ENCODE measurements at regions not wholly inside any gene's neighbourhood (a gene's known extent, or its start where the extent isn't known, plus 50 kb on each side); places are given as distances from the start of the nearest gene placed in this dataset.

GRCh38 chr13:31930490-31930889 is 101.1 kb upstream of the FRY start:
- no peak for DNase-seq

DNA sequence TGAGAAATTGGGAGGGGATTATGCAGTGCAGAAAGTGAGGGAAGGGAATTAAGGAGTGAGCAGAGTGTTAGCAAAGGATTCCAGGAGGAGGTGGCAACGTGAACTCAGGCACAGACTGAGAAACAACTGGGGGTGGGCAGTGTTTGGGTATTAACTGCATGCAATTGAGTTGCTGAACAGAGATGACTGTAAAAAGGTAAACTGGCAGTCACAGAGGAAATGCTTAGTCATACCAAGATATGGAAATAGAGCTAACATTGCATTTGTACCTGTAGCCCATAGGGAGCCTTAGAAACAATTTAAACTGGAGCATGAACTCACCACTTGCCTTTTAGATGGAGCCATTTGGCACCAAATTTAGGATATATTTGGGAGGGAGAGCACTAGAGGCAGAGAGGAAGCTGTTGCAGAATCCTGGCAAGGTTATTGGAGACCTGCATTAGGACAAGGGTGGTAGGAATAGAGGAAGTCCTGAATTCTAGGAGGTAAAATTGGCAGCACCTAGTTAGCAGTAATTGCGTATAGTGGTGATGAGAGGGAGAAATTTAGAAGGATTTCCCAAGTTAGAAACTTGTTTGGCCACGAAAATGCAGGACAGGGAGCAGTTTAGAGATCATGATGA is 100.6 kb upstream of the FRY start:
- DNase-seq = peak; percentile 45

GRCh38 chr13:31937436-31937835 is 94.1 kb upstream of the FRY start:
- no peak for DNase-seq

DNA sequence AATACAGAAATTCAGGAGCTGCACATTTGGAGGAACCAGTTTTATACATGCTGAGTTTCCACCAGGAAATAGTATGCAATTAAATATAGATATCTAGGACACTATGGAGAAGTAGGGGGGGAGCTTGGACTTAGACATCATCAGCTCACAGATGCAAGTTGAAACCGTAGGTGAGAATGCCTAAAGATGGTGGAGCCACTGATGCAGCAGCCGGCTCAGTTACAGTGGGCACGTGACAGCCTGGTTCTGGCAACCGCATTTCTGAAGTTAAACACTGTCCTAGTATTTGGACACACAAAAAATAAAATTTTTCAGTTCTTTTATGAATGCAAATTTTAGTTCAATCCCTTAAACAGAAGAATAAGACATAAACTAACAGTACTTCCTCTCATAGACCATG is 91.5 kb upstream of the FRY start:
- DNase-seq = no peak

DNA sequence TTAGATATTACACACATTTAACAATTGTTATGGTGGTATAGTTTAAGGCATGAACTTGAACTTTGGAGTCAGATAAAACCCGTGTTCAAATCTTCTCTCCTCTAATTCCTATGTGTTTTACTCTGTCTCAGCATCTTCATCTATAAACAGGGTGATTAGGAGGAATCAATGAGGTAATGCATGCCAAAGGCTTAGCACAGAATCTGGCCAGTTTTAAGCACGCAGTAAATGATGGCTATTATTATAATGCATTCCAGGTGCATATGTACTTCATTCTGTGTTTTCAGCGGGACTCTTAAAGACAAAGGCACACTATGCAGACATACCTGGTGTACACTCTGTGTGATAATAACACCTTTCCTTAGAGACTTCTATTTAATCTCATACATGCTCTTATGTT is 88.0 kb upstream of the FRY start:
- DNase-seq = no peak

- DNase-seq = no peak
Observed at GRCh38 chr13:31944262-31945160, 87.1 kb upstream of the FRY start.

DNA sequence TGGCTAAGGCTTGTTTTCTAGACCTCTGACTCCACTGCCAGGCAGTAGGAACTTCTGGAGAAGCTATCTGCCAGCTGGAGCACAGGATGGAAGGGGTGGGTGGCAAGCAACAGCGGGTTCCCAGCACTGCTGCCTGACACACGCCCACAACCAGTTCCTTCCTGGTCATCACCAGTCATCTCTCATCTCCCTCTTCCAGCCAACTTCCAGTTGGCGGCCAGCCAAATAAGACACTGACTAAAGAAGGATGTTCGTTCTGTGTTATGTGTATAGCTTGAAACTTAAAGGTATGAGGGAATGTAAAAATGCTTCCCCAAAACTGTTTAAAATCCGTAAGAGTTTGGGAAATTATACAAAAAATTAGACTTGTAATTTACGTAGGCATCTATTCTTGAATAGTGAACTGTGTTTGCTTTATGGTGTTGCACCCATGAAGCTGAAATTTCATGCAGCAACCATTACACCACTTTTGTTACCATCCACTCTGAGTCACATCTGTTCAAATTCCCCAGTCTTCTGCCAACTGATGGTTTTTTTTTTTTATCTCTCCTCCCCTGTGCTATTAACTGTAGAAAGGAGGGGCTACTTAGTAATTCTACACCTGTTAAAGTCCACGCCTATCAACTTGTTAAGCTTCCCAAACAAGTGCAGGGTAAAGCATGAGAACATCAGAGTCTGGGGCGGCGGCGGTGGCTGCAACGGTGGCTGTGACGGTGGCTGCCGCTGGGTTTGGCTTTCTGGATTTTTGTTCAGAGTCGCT is 86.2 kb upstream of the FRY start:
- peak; percentile 38 for DNase-seq

DNA sequence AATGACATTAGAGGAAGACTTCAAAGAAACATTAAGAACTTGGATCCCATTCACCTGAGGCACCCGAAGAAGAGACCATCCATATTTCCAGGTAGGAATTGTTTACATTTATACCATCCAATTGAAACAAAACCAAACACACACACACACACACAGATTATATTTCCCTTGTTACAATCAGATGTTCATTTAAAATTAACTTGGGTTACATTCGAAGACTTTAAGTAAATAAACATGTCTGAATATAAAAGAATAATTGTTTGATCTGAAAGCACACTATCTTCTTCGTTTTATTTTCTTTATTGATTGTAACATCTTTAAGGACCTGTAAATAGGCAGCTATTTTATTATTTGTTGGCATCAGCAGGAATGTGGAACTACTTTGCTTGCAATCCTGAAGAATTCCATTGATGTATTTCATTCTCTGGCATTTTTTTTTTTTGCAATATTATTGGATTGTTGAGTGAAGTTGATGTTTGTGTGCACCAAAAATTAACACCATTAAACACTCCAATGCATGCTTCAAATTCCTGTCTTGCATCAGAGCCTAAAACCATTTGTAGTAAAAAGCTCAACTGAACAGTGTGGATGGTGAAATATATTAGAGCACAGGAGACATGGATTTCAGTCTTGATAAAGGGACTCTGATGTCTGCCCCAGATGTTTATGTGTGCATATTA is 85.3 kb upstream of the FRY start:
- no peak for DNase-seq

GRCh38 chr13:31947105-31947504 is 84.5 kb upstream of the FRY start:
- DNase-seq = no peak

- no peak for DNase-seq
Observed at GRCh38 chr13:31947506-31947905, 84.1 kb upstream of the FRY start.

- DNase-seq = peak; percentile 58
Observed at GRCh38 chr13:31949486-31949885, 82.1 kb upstream of the FRY start.

DNA sequence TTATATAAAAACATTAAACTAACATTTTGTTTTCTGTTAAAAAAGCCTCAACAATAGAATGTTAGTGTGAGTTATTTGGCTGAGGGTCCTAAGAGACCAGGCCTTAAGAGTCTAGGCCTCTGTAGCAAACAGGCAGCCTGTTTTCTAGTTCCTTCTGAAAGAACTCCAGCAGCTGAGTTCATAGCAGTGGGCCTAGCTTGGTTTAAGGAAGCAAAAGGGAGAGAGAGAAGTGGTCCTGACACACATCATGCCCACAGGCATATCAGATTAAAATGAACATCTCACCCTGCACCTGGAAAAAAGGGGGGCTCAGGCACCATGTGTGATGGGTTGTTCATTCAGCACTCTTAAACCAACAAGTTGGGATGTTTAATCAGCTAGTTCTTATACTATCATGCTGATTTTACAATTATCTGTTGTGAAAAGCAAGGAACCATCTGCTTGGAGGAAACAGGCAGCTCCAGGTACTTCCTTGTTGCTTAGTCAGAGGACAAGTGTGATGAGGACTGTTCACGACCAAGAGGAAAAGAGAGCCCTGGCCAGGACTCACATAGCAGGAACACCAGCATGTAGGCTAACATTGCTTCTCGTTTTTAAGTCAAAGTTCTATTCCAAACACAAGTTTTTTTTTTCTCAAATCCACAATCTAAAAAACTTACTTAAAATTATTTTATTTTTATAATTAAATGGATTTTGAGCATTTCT is 81.3 kb upstream of the FRY start:
- no peak for DNase-seq

GRCh38 chr13:31951215-31951678 is 80.3 kb upstream of the FRY start:
- DNase-seq = peak; percentile 78

DNA sequence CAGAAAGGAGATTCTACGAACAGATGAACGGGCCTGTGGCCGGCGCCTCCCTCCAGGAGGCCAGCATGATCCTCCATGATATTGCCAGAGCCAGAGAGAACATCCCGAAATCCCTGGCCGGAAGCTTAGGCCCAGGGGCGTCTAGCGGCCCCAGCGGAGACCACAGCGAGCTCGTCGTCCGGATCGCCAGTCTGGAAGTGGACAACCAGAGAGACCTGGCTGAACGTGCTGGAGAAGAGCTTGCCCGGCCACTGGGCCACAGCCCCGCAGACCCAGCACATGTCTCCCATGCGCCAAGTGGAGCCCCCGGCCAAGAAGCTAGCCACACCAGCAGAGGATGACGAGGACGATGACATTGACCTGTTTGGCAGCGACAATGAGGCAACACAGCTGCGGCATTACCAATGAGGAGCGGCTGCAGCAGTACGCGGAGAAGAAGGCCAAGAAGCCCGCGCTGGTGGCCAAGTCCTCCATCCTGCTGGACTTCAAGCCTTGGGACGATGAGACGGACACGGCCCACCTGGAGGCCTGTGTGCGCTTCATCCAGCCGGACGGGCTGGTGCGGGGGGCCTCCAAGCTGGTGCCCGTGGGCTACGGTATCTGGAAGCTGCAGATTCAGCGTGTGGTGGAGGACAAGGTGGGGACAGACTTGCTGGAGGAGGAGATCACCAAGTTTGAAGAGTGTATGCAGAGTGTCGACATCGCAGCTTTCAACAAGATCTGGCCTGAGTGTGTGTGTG is 78.8 kb upstream of the FRY start:
- DNase-seq = no peak

DNA sequence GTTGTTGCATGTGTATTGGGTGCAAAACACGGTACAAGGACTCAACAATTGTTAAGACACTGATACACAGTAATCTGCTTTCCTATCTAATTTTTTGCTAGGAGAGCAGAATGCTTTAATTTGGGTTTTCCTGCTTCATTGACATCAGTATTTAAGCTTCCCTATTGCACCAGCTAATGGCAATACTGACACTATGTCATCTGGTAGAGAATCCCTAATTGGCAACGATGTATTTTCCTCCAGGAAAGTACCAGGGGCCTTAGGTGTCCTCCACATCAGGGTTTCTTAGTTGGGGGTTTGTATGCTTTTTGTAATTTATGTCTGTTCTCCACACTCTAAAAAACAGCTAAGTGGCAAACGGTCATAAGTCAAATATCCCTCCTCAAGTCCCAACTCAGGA is 76.5 kb upstream of the FRY start:
- no peak for DNase-seq

GRCh38 chr13:31955741-31956140 is 75.8 kb upstream of the FRY start:
- DNase-seq = no peak

GRCh38 chr13:31956980-31957644 is 74.5 kb upstream of the FRY start:
- no peak for DNase-seq

DNA sequence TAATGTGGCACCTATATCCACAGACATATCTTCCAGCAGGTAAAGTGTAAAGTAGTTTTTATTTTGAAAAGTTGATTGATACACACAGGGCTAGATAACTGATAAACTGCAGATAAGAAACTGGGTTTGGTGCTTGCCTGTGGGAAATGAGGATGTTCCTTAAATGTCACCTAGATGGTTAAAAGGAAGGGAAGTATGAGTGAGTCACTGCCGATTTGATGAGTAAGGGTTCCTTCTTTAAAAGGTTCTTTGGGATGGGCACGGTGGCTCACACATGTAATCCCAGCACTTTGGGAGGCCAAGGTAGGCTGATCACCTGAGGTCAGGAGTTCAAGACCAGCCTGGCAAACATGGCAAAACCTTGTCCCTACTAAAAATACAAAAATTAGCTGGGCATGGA is 73.8 kb upstream of the FRY start:
- no peak for DNase-seq

DNA sequence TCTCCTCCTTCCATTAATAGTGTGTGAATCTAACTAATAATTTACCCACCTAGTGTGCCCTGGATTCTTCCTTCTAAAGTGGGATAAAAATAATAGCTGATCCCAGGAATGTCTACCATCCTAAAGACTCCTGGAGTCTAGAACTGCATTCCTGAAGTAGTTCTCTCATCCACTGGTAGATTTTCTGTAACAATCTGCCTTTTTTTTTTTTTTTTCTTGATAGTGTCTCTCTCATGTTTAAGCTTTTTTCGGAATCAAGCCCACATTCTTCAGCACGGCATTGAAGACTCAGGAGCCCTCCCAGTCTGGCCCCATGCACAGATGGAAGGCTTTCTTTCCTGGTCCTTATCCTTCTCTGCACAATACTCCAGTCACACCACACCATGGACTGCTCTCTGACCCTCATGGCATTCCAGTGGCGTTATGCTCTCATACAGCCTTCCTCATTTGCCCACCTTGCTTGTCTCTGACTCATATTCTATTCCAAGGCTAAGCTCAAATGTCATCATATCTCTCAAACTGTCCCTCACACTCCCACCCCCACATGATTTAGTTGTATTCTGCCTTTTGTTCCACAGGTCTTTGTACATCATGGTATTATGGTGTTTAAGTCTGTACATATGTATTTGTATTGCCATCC is 68.7 kb upstream of the FRY start:
- DNase-seq = no peak

DNA sequence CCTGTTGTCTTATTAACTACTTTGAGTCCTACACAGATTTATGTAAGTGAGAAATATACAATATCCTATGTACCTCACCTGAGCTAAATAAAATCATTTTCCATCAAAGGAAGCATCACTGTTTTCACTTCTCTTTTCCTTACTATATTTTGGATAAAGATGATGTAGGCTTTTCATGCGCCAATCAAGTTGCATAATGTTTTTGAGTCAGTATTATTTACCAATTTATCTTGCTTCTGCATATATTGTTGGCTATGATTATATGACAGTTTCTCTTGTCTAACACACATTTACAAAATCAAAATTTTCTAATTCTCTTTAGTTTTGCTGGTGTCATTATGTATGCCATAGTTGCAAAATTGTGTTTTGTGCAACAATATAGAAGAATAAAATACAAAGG is 67.9 kb upstream of the FRY start:
- no peak for DNase-seq

DNA sequence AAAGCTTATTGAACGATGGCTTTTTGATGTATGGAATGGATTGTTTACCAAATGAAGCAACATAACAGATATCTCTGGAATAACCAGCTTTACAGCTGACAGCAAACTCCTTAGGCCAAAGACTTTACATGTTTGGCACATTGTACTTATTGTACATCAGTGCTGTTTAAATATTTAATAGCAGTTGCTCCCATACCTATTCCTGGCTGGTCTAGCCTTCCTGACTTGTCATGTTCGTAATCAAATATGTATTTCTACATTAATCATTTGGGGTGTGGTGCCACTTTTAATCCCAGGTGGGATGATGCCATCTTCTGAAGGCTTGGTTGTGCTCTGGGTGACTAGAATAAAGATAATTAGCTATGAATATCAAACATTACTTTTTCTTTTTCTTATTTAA is 67.4 kb upstream of the FRY start:
- DNase-seq = no peak
